Right lobe of liver (tissue), 6 donors: ENCODE measurements at regions not wholly inside any gene's neighbourhood (a gene's known extent, or its start where the extent isn't known, plus 50 kb on each side); places are given as distances from the start of the nearest gene placed in this dataset.

Experiments used
- ATAC-seq, 4 donors: fragments of 200-7000 bp; cut with Tn5 transposase; one replicate each; pipeline ENCODE4 v1.9.1; 2020; ENCODE audit warnings: mild to moderate bottlenecking in 4 of 4, moderate library complexity in 4 of 4
- DNase-seq, 3 donors: peaks; one replicate each; pipeline ENCODE4 v3.0.0-alpha.2; 2020
- H3K27ac ChIP-seq, 3 donors: fragments of 200-600 bp; one replicate each; pipeline ENCODE4 v1.8.0; 2022
- H3K27me3 ChIP-seq, 2 donors: fragments of 200-600 bp; one replicate each; pipeline ENCODE4 v1.8.0; 2022
- H3K36me3 ChIP-seq, 4 donors: fragments of 200-600 bp; sonication (generic) in 1 of 4; one replicate each; pipeline versions ENCODE4 v1.5.1 to v1.8.0; 2017 to 2022; ENCODE audit warnings: control low read depth in 1 of 4
- H3K4me1 ChIP-seq, 4 donors: fragments of 200-600 bp; sonication (generic) in 1 of 4; one replicate each; pipeline versions ENCODE4 v1.5.1 to v1.8.0; 2017 to 2022; ENCODE audit warnings: control low read depth in 1 of 4
- H3K4me3 ChIP-seq, 3 donors: fragments of 200-600 bp; one replicate each; pipeline ENCODE4 v1.8.0; 2022
- H3K9me3 ChIP-seq, 4 donors: fragments of 200-600 bp; sonication (generic) in 1 of 4; one replicate each; pipeline versions ENCODE4 v1.5.1 to v1.8.0; 2017 to 2022; ENCODE audit warnings: control low read depth in 1 of 4
- POLR2A ChIP-seq: fragments of 450-650 bp; IDR thresholded peaks from one replicate; pipeline ENCODE4 v1.6.1; 2017; ENCODE audit warnings: antibody characterized with exemption, mild to moderate bottlenecking
- WGBS: methylation state at CpG from one replicate; pipeline ENCODE4 v1.1.6; 2018; ENCODE audit warnings: low coverage, low lambda C conversion rate; ENCODE audit not compliant: insufficient coverage; ENCODE audit errors: missing lambda C conversion rate; 5-methylcytosine and 5-hydroxymethylcytosine counted together
- intact Hi-C, 2 donors: fragments of 100-400 bp; cut with DNase I; formaldehyde crosslinking; loops; one replicate each; pipeline versions ENCODE4 v1.11.2 to v1.14.1; 2022
- TF ChIP-seq, protein P1 (sequence below), 4 donors: fragments of 200-600 bp in 3 of 4; fragments of 450-650 bp in 1 of 4; IDR thresholded peaks; one replicate each; pipeline versions ENCODE4 v1.5.1 to v1.8.0; 2016 to 2022; ENCODE audit warnings: antibody characterized with exemption in 4 of 4, mild to moderate bottlenecking in 2 of 4
- donor health status: DM: no; HTN: yes; CAD: no.
- donor health status: DM: no; HTN: no; CAD: no.
- donor health status: DM: no; HTN: no; CAD: no.
- donor health status: DM: no; HTN: yes; CAD: no.
- donor health status: DM: no; HTN: yes; CAD: no.

DNA sequence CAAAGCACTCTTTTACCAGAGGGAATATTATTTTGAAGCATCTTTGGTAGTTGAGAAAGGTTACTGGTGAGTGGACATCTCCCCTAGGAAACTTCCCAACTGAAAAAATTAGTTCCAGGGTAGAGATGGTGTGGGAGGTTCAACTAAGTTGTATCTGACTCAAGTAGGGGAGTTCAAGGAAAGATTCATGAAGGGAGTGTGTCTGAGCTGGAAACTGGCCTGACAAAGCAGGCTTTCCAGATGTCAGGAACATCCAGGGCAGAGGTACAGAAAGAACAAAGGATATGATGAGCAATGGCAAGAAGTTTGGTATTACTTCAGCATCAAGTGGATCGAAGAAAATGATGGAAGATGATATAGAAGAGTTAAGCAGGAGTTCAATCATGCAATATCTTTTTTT, 458.0 kb upstream of the RIOK2 start:
- Histone ChIP-seq H3K36me3 (no peaks in the 10 kb centered on the region), H3K4me1 (no peaks in the 10 kb centered on the region), H3K9me3 (no peaks in the 10 kb centered on the region), H3K27ac (no peak overlapping the region), H3K27me3 (no peaks in the 10 kb centered on the region), H3K4me3 (no peak overlapping the region)
- no peak for DNase-seq
- 30% methylated on average over 1 of the region's 1 CpG for WGBS
- intact Hi-C loops: no loop called here
- TF ChIP-seq, protein P1, sequence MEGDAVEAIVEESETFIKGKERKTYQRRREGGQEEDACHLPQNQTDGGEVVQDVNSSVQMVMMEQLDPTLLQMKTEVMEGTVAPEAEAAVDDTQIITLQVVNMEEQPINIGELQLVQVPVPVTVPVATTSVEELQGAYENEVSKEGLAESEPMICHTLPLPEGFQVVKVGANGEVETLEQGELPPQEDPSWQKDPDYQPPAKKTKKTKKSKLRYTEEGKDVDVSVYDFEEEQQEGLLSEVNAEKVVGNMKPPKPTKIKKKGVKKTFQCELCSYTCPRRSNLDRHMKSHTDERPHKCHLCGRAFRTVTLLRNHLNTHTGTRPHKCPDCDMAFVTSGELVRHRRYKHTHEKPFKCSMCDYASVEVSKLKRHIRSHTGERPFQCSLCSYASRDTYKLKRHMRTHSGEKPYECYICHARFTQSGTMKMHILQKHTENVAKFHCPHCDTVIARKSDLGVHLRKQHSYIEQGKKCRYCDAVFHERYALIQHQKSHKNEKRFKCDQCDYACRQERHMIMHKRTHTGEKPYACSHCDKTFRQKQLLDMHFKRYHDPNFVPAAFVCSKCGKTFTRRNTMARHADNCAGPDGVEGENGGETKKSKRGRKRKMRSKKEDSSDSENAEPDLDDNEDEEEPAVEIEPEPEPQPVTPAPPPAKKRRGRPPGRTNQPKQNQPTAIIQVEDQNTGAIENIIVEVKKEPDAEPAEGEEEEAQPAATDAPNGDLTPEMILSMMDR (IDR thresholded peaks at IDR 0.05): no peak
- TF ChIP-seq POLR2A: no peak
- ATAC-seq: no peak

DNA sequence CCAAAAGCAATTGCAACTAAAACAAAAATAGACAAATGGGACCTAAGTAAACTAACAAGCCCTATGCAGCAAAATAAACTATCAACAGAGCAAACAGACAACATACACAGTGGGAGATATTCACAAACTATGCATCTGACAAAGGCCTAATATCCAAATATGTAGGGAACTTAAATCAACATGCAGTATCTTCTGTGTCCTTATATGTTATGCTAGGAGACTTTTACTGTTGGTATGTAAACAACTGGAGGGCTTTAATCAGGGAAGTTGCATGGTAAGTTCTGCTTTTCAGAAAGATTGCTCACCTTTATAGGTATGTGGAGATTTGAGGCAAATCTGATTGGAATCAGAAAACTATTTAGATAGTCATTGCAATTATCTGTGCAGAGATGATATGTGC, 461.2 kb upstream of the RIOK2 start:
- no peaks in the 10 kb centered on the region for H3K27me3 ChIP-seq
- DNase-seq: no peak
- H3K4me3 ChIP-seq: no peak overlapping the region
- intact Hi-C loops: no loop called here
- no peak overlapping the region for H3K27ac ChIP-seq
- no peaks in the 10 kb centered on the region for H3K9me3 ChIP-seq
- no peaks in the 10 kb centered on the region for H3K36me3 ChIP-seq
- ATAC-seq: no peak
- TF ChIP-seq, protein P1 (IDR thresholded peaks at IDR 0.05): no peak
- TF ChIP-seq POLR2A: no peak
- H3K4me1 ChIP-seq: no peaks in the 10 kb centered on the region

DNA sequence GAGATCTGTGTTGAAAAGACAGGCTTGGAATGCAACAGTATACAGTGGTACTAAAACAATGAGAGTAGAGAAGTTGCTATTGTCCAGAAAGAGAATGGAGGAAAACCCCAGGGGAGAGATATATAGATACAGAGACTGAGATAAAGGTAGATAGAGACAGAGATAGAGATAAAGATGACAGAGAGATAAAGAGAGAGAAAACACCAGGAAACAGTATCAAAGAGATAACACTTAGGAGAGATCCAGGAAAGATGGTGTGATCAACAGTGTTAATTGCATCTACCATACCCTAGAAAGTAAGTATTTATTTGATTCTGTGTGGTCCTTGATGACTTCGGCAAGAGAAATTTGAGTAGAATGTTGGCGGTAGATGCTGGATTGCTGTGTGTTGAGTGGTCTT, 461.8 kb upstream of the RIOK2 start:
- intact Hi-C loops: no loop called here
- no peaks in the 10 kb centered on the region for H3K4me1 ChIP-seq
- ATAC-seq: no peak
- H3K27me3 ChIP-seq: no peaks in the 10 kb centered on the region
- no peaks in the 10 kb centered on the region for H3K36me3 ChIP-seq
- H3K9me3 ChIP-seq: no peaks in the 10 kb centered on the region
- no peak for TF ChIP-seq POLR2A
- TF ChIP-seq, protein P1 (IDR thresholded peaks at IDR 0.05): no peak
- no peak for DNase-seq
- no peak overlapping the region for H3K27ac ChIP-seq
- H3K4me3 ChIP-seq: no peak overlapping the region
- 50% methylated on average over 2 of the region's 2 CpGs for WGBS

GRCh38 chr5:97657239-97657638, 474.2 kb upstream of the RIOK2 start:
- ATAC-seq: no peak
- TF ChIP-seq, protein P1 (IDR thresholded peaks at IDR 0.05): no peak
- no peak for TF ChIP-seq POLR2A
- H3K4me3 ChIP-seq: no peak overlapping the region
- no peaks in the 10 kb centered on the region for H3K36me3 ChIP-seq
- no peaks in the 10 kb centered on the region for H3K9me3 ChIP-seq
- no peak for DNase-seq
- no peaks in the 10 kb centered on the region for H3K4me1 ChIP-seq
- WGBS: 47% methylated on average over 1 of the region's 1 CpG
- H3K27ac ChIP-seq: no peak overlapping the region
- intact Hi-C loops: no loop called here
- no peaks in the 10 kb centered on the region for H3K27me3 ChIP-seq

DNA sequence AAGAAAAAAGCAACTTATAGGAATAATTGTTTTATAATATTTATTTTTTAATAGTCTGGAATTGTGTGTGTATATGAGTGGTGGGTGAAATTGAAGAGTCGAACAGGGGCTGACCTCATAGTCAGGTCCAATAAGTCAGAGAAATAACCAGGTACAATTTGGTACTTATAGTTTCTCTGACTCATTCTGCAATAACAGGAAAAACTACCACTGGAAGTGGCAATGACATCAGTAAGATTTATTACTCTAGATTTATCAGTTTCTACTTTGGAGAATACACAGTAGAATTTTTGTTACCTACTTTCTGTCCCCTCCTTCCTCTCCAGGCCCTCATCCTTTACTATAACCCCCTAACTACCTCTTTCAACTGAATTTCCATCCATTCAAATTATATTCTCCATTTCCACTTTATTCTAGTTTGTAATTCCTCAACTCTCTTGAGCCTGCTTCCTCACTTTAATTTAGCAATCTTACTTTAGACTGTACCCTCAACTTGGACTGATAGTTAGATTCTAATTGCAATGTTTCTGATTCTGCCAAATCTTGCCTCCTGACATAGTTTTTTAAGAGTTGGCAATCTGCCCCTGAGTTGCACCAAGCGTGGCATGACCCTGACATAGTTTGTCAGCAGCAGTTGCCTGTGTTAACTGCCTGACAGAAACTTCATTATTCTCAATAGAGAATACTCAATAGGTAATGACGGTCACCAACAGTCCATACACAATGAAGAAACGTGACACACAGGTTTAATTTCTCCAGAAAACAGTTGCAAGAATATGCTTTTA, 475.3 kb upstream of the RIOK2 start:
- H3K9me3 ChIP-seq: no peaks in the 10 kb centered on the region
- intact Hi-C loops: no loop called here
- TF ChIP-seq, protein P1 (IDR thresholded peaks at IDR 0.05): no peak
- TF ChIP-seq POLR2A: no peak
- WGBS: 40% methylated on average over 4 of the region's 4 CpGs
- H3K4me3 ChIP-seq: no peak overlapping the region
- DNase-seq: peak in 1 of 3 donors; percentile 54
- no peaks in the 10 kb centered on the region for H3K36me3 ChIP-seq
- H3K27me3 ChIP-seq: no peaks in the 10 kb centered on the region
- peak in 2 of 4 donors; percentile 15 to 28 for ATAC-seq
- no peaks in the 10 kb centered on the region for H3K4me1 ChIP-seq
- H3K27ac ChIP-seq: no peak overlapping the region
